ENCODE measurements at regions not wholly inside any gene's neighbourhood (a gene's known extent, or its start where the extent isn't known, plus 50 kb on each side); places are given as distances from the start of the nearest gene placed in this dataset.

DNA sequence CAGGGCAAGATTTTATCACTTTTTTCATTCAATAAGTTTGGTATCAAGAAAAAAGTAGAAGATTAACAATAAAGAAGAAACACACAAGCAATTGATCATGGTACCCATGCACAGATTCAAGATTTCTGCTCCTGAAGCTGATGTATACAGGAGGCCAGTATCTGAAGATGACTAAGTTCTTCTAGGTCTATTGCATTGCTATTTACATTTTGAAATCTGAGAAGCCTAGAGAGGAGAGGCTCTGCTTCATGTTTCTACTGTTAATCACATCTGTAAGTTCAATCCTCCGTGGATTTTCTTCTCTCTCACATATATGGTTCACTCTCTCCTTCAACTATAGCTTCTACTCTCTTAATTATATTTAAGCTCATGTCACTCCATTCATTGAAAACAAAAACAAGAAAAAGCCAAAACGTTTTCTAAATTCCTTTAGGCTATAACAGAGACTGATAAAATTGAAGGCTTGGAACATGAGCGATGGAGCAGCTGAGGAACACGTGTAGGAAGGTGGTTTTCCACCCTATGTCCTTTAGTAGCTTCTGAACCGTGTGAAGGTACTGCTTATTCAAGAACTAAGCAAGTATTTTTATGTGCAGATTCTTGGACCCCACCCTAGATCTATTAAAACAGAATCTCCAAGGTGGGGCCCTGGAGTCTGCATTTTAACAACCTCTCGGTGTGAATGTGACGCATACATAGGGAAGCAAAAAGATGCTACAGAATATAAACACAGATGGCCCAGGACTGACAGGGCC, 198.2 kb downstream of the EFNB2 start:
- DNase-seq (no peak), ATAC-seq (no peak)
- H3K27me3 ChIP-seq: no peaks in the 10 kb centered on the region
- TF ChIP-seq, protein P1, sequence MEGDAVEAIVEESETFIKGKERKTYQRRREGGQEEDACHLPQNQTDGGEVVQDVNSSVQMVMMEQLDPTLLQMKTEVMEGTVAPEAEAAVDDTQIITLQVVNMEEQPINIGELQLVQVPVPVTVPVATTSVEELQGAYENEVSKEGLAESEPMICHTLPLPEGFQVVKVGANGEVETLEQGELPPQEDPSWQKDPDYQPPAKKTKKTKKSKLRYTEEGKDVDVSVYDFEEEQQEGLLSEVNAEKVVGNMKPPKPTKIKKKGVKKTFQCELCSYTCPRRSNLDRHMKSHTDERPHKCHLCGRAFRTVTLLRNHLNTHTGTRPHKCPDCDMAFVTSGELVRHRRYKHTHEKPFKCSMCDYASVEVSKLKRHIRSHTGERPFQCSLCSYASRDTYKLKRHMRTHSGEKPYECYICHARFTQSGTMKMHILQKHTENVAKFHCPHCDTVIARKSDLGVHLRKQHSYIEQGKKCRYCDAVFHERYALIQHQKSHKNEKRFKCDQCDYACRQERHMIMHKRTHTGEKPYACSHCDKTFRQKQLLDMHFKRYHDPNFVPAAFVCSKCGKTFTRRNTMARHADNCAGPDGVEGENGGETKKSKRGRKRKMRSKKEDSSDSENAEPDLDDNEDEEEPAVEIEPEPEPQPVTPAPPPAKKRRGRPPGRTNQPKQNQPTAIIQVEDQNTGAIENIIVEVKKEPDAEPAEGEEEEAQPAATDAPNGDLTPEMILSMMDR (IDR thresholded peaks at IDR 0.05): no peak
- no peak for TF ChIP-seq POLR2A (IDR thresholded peaks at IDR 0.05)
- H3K4me3 ChIP-seq: no peak overlapping the region
- H3K27ac ChIP-seq: no peak overlapping the region
- WGBS (ENCODE audit: insufficient coverage, low coverage, low lambda C conversion rate, missing lambda C conversion rate): 48% methylated on average over 7 of the region's 7 CpGs
- H3K4me1 ChIP-seq: no peaks in the 10 kb centered on the region
- H3K36me3 ChIP-seq: no peaks in the 10 kb centered on the region
- intact Hi-C loops (cut with DNase I): no loop called here
- H3K9me3 ChIP-seq: no peaks in the 10 kb centered on the region

DNA sequence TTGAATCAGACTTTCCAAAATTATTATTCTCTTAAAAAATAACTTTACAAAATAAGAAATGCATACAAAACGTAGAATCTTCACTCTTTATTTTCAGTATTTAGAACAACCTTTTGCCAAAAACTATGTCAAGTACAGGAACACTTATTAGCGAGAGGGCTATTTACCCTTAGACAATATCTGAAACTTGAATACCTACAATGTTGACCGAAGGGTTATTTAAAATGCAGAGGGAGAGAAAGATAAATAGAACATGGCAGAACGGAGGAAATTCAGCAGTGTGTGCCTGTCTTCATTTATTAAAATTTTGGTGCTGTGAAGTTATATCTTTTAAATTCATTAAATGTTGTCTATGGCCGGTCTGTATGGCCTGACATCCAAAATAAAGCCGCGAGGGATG, 198.8 kb downstream of the EFNB2 start:
- ATAC-seq: no peak

DNA sequence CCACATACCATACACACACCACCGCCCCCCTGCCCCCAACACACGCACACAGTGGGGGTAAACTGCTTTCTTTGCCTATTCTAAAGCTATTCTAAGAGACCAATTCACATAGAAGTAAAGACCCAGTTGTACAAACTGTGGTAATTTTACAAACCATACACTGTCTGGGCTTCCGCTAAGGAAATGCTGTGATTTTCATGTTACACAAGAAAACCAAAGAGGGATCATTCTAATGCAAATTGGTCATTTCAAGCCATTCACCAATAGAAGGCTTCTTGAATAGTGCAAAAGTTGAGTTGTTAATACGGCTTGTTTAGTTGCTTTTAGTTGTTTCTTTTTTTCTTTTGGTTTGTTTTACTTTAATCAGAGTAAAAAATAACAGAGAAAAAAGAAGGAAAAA, 202.8 kb downstream of the EFNB2 start:
- Histone ChIP-seq H3K4me1 (no peaks in the 10 kb centered on the region), H3K36me3 (no peaks in the 10 kb centered on the region), H3K27ac (no peak overlapping the region), H3K9me3 (no peaks in the 10 kb centered on the region), H3K27me3 (no peaks in the 10 kb centered on the region), H3K4me3 (no peak overlapping the region)
- no peak for ATAC-seq
- no peak for DNase-seq
- no peak for TF ChIP-seq POLR2A (IDR thresholded peaks at IDR 0.05)
- TF ChIP-seq, protein P1 (IDR thresholded peaks at IDR 0.05): no peak
- 54% methylated on average over 4 of the region's 4 CpGs for WGBS (ENCODE audit: insufficient coverage, low coverage, low lambda C conversion rate, missing lambda C conversion rate)
- intact Hi-C loops (cut with DNase I): no loop called here

More for the DNA sequence above, 198.8 kb downstream of the EFNB2 start:
- no peaks in the 10 kb centered on the region for H3K36me3 ChIP-seq
- no peaks in the 10 kb centered on the region for H3K27me3 ChIP-seq
- WGBS (ENCODE audit: insufficient coverage, low coverage, low lambda C conversion rate, missing lambda C conversion rate): 60% methylated on average over 7 of the region's 7 CpGs
- TF ChIP-seq POLR2A (IDR thresholded peaks at IDR 0.05): no peak
- TF ChIP-seq, protein P1 (IDR thresholded peaks at IDR 0.05): no peak
- no peaks in the 10 kb centered on the region for H3K4me1 ChIP-seq
- no peak overlapping the region for H3K27ac ChIP-seq
- H3K4me3 ChIP-seq: no peak overlapping the region
- intact Hi-C loops (cut with DNase I): no loop called here
- no peak for DNase-seq
- no peaks in the 10 kb centered on the region for H3K9me3 ChIP-seq

DNA sequence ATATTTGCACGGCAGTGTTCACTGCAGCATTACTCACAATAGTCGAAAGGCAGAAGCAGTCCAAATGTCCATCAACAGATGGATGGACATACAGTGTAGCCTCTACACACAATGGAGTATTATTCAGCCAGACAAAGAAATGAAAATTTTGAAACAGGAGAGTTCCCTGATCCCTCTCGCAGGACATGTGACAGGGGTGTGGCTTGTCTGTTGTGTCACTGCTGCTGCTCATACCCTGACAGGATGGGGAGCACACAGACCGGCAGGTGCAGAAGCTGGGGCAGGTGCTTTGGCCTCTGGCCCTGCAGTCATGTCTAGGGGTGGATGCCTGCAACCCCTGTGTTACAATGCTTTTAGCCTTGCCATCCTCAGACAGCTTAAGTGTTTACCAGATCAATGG, 204.3 kb downstream of the EFNB2 start:
- no peaks in the 10 kb centered on the region for H3K36me3 ChIP-seq
- WGBS (ENCODE audit: insufficient coverage, low coverage, low lambda C conversion rate, missing lambda C conversion rate): 42% methylated on average over 3 of the region's 4 CpGs
- H3K27me3 ChIP-seq: no peaks in the 10 kb centered on the region
- intact Hi-C loops (cut with DNase I): no loop called here
- TF ChIP-seq, protein P1 (IDR thresholded peaks at IDR 0.05): no peak
- TF ChIP-seq POLR2A (IDR thresholded peaks at IDR 0.05): no peak
- H3K4me1 ChIP-seq: no peaks in the 10 kb centered on the region
- ATAC-seq (no peak), DNase-seq (no peak)
- no peak overlapping the region for H3K4me3 ChIP-seq
- H3K27ac ChIP-seq: no peak overlapping the region
- H3K9me3 ChIP-seq: no peaks in the 10 kb centered on the region

All from right lobe of liver (tissue), 6 donors.